ENCODE measurements at regions not wholly inside any gene's neighbourhood (a gene's known extent, or its start where the extent isn't known, plus 50 kb on each side); places are given as distances from the start of the nearest gene placed in this dataset.

DNA sequence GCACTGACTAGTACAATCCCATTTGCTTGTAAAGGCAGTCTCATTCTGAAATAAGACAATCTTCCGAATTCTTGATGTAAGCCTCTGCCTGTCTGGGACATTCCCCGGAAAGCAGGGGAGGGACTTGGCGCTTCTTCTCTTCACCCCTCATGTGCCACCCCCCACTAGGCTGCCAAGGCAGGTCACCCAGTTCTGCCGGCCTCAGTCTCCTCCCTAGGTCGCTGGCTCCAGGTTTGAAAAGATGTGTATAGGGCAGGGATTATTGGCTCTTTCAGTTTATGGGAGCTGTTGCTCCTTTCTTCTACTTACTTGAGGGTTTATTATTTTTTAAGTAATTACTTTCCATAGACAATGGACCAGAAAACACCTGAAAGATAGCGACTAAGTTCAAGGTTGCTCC lies 158.1 kb upstream of the RPS6KA2 start:
- Histone ChIP-seq H3K27ac (no peak overlapping the region), H3K4me1 (no peaks in the 10 kb centered on the region), H3K4me3 (no peak overlapping the region), H3K36me3 (no peaks in the 10 kb centered on the region), H3K27me3 (no peaks in the 10 kb centered on the region), H3K9me3 (no peaks in the 10 kb centered on the region)
- 85 to 88% methylated on average over 6 of the region's 6 CpGs for WGBS, 2 donors
- no peak for DNase-seq
- ATAC-seq (ENCODE audit: low FRiP score in 2 of 2) = no peak
- TF ChIP-seq EP300 (IDR thresholded peaks at IDR 0.05) = no peak
- TF ChIP-seq POLR2AphosphoS5 (IDR thresholded peaks at IDR 0.05) = no peak
- TF ChIP-seq CTCF (IDR thresholded peaks at IDR 0.05) = no peak
- TF ChIP-seq POLR2A (IDR thresholded peaks at IDR 0.05) = no peak

DNA sequence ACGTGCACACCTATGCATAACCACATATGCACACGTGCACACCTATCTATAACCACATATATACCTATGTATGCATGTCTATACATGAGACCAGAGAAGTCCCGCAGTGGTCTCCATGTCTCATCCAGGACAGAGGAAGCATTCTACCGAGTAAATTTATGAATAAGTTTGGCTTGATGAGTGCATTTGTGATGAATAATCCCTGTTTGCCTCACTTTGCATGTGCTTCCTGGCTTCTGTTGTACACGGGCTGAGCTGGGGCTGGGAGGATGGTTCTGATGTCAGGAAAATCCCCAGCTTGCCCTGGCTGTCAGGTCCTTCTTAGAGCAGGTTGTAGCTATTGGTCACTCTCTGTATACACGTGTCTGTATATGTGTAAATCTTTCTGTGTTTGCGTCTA lies 157.6 kb upstream of the RPS6KA2 start:
- 75 to 88% methylated on average over 5 to 7 of the region's 7 CpGs for whole genome bisulfite sequencing, 2 donors
- Histone ChIP-seq H3K4me1 (no peaks in the 10 kb centered on the region), H3K27me3 (no peaks in the 10 kb centered on the region), H3K4me3 (no peak overlapping the region), H3K36me3 (no peaks in the 10 kb centered on the region), H3K27ac (no peak overlapping the region), H3K9me3 (no peaks in the 10 kb centered on the region)
- ATAC-seq (ENCODE audit: low FRiP score in 2 of 2) (no peak), DNase-seq (no peak)
- TF ChIP-seq POLR2AphosphoS5 (IDR thresholded peaks at IDR 0.05) = no peak
- TF ChIP-seq POLR2A (IDR thresholded peaks at IDR 0.05) = no peak
- no peak for TF ChIP-seq EP300 (IDR thresholded peaks at IDR 0.05)
- TF ChIP-seq CTCF (IDR thresholded peaks at IDR 0.05) = no peak

DNA sequence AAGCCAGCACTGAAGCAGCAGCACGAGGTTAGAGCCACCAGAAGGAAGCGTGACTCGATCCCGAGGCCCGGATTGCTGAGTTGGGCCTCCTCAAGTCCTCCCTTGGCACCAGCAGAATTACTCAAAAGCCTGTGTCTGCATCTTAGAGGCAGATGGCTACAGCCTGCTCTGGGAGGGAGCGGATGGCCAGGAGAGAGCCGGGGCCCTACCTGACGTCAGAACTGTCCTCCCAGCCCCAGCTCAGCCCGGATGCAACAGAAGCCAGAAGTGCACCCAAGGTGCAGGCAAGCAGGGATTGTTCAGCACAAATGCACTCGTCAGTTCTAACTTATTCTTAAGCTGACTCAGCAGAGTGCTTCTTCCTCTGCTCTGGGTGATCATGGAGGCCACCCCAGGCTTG lies 155.5 kb upstream of the RPS6KA2 start:
- ATAC-seq (ENCODE audit: low FRiP score in 2 of 2) (peak in 1 of 2 donors; percentile 37), DNase-seq (no peak)
- no peak overlapping the region for H3K4me3 ChIP-seq
- no peak for TF ChIP-seq EP300 (IDR thresholded peaks at IDR 0.05)
- no peak for TF ChIP-seq CTCF (IDR thresholded peaks at IDR 0.05)
- no peak for TF ChIP-seq POLR2AphosphoS5 (IDR thresholded peaks at IDR 0.05)
- TF ChIP-seq POLR2A (IDR thresholded peaks at IDR 0.05) = no peak
- H3K9me3 ChIP-seq = no peaks in the 10 kb centered on the region
- 60 to 79% methylated on average over 7 to 10 of the region's 10 CpGs for WGBS, 2 donors
- H3K27me3 ChIP-seq = no peaks in the 10 kb centered on the region
- no peaks in the 10 kb centered on the region for H3K4me1 ChIP-seq
- H3K27ac ChIP-seq = no peak overlapping the region
- no peaks in the 10 kb centered on the region for H3K36me3 ChIP-seq

DNA sequence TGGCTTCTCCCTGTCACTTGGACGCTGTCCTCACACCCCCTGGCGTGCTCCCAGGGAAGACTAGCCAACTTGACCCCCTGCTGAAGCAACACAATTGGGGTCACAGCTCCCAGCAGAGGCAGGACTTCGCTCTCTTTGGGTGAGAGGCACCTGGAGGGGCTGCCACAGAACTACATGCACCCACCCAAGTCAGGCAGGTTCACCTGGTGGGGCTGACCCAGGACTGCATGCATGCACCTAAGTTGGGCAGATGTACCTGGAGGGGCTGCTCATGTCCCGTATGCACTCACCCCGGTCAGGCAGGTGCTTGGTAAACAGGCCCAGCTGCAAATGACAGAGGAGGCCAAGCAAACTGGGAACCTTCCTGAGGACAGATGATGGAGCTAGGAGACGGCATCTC lies 154.3 kb upstream of the RPS6KA2 start:
- no peak for DNase-seq
- WGBS, 2 donors = 94 to 95% methylated on average over 4 to 6 of the region's 6 CpGs
- Histone ChIP-seq H3K27me3 (no peaks in the 10 kb centered on the region), H3K36me3 (no peaks in the 10 kb centered on the region), H3K27ac (no peak overlapping the region), H3K9me3 (no peaks in the 10 kb centered on the region), H3K4me1 (no peaks in the 10 kb centered on the region), H3K4me3 (no peak overlapping the region)
- no peak for TF ChIP-seq POLR2A (IDR thresholded peaks at IDR 0.05)
- TF ChIP-seq EP300 (IDR thresholded peaks at IDR 0.05) = no peak
- no peak for TF ChIP-seq POLR2AphosphoS5 (IDR thresholded peaks at IDR 0.05)
- TF ChIP-seq CTCF (IDR thresholded peaks at IDR 0.05) = no peak
- no peak for ATAC-seq (ENCODE audit: low FRiP score in 2 of 2)

- H3K36me3 ChIP-seq = no peaks in the 10 kb centered on the region
- no peak for DNase-seq
- H3K4me3 ChIP-seq = no peak overlapping the region
- H3K9me3 ChIP-seq = no peaks in the 10 kb centered on the region
- no peaks in the 10 kb centered on the region for H3K27me3 ChIP-seq
- ATAC-seq (ENCODE audit: low FRiP score in 2 of 2) = no peak
- H3K27ac ChIP-seq = no peak overlapping the region
- no peak for TF ChIP-seq POLR2A (IDR thresholded peaks at IDR 0.05)
- no peak for TF ChIP-seq EP300 (IDR thresholded peaks at IDR 0.05)
- no peak for TF ChIP-seq POLR2AphosphoS5 (IDR thresholded peaks at IDR 0.05)
- TF ChIP-seq CTCF (IDR thresholded peaks at IDR 0.05) = no peak
- WGBS, 2 donors = 85 to 96% methylated on average over 8 to 13 of the region's 13 CpGs
- peaks cover 0 to 8% (median 0%) of the 10 kb centered on the region in 4 donors for H3K4me1 ChIP-seq
Observed at GRCh38 chr6:166779963-166780683, 153.1 kb upstream of the RPS6KA2 start.

All from upper lobe of left lung (tissue), 6 donors.